A673 (cell line): ENCODE measurements at regions not wholly inside any gene's neighbourhood (a gene's known extent, or its start where the extent isn't known, plus 50 kb on each side); places are given as distances from the start of the nearest gene placed in this dataset.

ENCODE experiments used
- CTCF ChIP-seq: fragments of 300-800, 200-600 bp; sonication (generic); conservative IDR thresholded peaks from 2 replicates; pipeline ENCODE4 v1.5.1; 2017; ENCODE audit warnings: low read depth, mild to moderate bottlenecking, antibody characterized with exemption, low read length, moderate library complexity, mixed read lengths
- EZH2 ChIP-seq: fragments of 200-600 bp; sonication (generic); IDR thresholded peaks from 2 replicates; pipeline ENCODE4 v1.6.1; 2017; ENCODE audit warnings: borderline replicate concordance, low read depth, mild to moderate bottlenecking, mixed read lengths, antibody characterized with exemption, low read length; ENCODE audit not compliant: poor library complexity, severe bottlenecking

DNA sequence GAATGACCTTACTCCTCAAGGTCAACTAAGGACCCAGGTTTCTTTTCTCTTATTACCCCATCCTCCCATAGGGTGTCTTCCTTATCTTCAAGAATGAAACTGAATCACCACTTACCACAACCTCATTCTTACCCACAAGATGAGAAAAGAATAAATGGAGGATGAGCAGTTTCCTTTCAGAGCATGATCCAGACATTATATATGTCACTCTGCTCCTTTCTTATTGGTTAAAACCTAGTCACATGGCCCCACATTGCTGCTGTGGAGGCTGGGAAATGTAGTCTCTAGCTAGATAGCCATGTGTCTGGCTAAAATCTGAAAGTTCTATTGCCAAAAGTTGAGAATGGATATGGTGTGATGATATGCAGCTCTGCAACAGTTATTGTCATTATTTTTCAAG, 62.4 kb upstream of the RAI2 start:
- TF ChIP-seq CTCF = no peak
- TF ChIP-seq EZH2 = no peak
